ENCODE measurements at regions not wholly inside any gene's neighbourhood (a gene's known extent, or its start where the extent isn't known, plus 50 kb on each side); places are given as distances from the start of the nearest gene placed in this dataset.

DNA sequence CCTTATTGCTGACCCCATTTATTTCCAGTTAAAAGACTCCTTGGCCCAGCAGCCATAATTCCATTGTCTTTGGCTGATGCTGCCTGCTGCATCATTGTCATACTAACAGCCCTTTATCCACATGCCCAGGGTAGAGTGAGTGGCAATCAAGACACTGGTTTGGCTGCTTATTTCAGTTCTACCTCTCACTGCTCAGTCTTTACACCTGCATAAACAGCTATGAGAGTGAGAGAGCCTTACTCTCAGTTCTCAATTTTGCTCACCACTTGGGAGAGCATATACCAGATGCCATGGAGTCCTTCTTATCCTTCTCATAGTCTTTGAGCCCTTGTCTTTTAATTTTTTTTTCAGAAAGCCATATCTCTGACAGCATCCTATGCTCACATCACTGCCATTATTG is 596.9 kb upstream of the CYLC2 start:
- TF ChIP-seq, protein P1, sequence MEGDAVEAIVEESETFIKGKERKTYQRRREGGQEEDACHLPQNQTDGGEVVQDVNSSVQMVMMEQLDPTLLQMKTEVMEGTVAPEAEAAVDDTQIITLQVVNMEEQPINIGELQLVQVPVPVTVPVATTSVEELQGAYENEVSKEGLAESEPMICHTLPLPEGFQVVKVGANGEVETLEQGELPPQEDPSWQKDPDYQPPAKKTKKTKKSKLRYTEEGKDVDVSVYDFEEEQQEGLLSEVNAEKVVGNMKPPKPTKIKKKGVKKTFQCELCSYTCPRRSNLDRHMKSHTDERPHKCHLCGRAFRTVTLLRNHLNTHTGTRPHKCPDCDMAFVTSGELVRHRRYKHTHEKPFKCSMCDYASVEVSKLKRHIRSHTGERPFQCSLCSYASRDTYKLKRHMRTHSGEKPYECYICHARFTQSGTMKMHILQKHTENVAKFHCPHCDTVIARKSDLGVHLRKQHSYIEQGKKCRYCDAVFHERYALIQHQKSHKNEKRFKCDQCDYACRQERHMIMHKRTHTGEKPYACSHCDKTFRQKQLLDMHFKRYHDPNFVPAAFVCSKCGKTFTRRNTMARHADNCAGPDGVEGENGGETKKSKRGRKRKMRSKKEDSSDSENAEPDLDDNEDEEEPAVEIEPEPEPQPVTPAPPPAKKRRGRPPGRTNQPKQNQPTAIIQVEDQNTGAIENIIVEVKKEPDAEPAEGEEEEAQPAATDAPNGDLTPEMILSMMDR (IDR thresholded peaks at IDR 0.05; ENCODE audit: low read length), result no peak
- TF ChIP-seq EZH2phosphoT487 (IDR thresholded peaks at IDR 0.05; ENCODE audit: low read length), result no peak
